Osteoblast (primary cell): ENCODE measurements at regions not wholly inside any gene's neighbourhood (a gene's known extent, or its start where the extent isn't known, plus 50 kb on each side); places are given as distances from the start of the nearest gene placed in this dataset.

ENCODE experiments used
- DNase-seq: peaks from one replicate; pipeline ENCODE4 v3.0.0; 2011; ENCODE audit warnings: low spot score, mixed read lengths; ENCODE audit not compliant: insufficient read length; ENCODE audit errors: missing footprints
- H2AFZ ChIP-seq: 2 replicates; pipeline ENCODE4 v1.6.0; 2011; ENCODE audit warnings: mild to moderate bottlenecking, low read length
- H3K27ac ChIP-seq: 2 replicates; pipeline ENCODE4 v1.5.1; 2011; ENCODE audit warnings: mild to moderate bottlenecking, low read depth, low read length, moderate library complexity
- H3K27me3 ChIP-seq: 2 replicates; pipeline ENCODE4 v1.6.0; 2012; ENCODE audit warnings: mild to moderate bottlenecking, control low read depth, inconsistent platforms, low read length, moderate library complexity; ENCODE audit not compliant: insufficient read depth
- H3K36me3 ChIP-seq: 2 replicates; pipeline ENCODE4 v1.5.1; 2011; ENCODE audit warnings: mild to moderate bottlenecking, low read length, control low read depth, moderate library complexity; ENCODE audit not compliant: insufficient read depth
- H3K4me1 ChIP-seq: 2 replicates; pipeline ENCODE4 v1.5.1; 2011; ENCODE audit warnings: mild to moderate bottlenecking, low read length, control low read depth, moderate library complexity; ENCODE audit not compliant: insufficient read depth
- H3K4me2 ChIP-seq: 2 replicates; pipeline ENCODE4 v1.6.0; 2011; ENCODE audit warnings: mild to moderate bottlenecking, low read length; ENCODE audit not compliant: insufficient read depth
- H3K4me3 ChIP-seq: fragments of 200-600 bp; sonication (generic); 3 replicates; pipeline ENCODE4 v1.5.1; 2012; ENCODE audit warnings: mild to moderate bottlenecking, low read length, inconsistent platforms; ENCODE audit not compliant: insufficient read depth
- H3K79me2 ChIP-seq: 2 replicates; pipeline ENCODE4 v1.6.0; 2012; ENCODE audit warnings: mild to moderate bottlenecking, low read length, control low read depth, inconsistent platforms; ENCODE audit not compliant: insufficient read depth
- H3K9me3 ChIP-seq: 2 replicates; pipeline ENCODE4 v1.5.1; 2011; ENCODE audit warnings: low read depth, low read length, control low read depth
- H4K20me1 ChIP-seq: 2 replicates; pipeline ENCODE4 v1.6.0; 2012; ENCODE audit warnings: mild to moderate bottlenecking, low read length, control low read depth; ENCODE audit not compliant: insufficient read depth
- TF ChIP-seq, protein P1 (sequence below): IDR thresholded peaks from 2 replicates; pipeline ENCODE4 v1.5.1; 2011; ENCODE audit warnings: mild to moderate bottlenecking, low read depth, low read length, moderate library complexity; ENCODE audit errors: extremely low read depth

DNA sequence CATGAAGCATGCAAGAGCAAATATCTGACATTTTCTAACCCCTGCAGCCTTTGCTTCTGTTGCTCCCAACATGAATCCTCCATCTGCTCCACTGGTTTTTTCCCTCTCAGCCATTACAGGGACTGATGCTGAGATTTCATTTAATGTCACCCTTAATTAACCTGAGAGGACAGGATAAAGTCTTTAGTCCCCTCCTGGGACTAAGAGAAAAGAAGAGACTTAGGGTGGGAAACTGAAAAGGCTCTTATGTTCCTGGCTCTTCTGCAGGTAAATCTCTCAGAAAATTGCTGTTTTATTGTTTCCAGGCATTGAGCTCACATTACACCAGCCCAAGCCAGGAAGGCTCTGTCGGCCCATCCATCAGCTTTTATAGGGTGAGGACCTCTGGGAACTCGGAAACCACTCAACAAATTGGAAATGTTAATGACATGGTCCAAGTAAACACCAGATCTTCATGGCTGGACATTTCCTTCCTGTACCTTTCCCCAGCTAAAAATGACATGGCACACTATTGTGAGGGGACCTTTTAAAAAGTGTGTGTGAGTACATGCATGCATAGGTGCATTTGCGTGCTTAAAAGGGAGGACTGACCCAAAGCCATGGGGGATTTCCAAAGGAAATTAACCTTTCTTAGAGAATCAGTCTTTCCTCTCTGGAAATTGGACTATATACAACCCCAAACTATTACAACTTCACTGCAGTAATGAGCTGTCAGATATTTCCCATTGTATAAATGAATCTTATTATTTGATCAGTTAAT, 408.1 kb upstream of the TMTC1 start:
- H3K4me3 ChIP-seq = no peak overlapping the region

DNA sequence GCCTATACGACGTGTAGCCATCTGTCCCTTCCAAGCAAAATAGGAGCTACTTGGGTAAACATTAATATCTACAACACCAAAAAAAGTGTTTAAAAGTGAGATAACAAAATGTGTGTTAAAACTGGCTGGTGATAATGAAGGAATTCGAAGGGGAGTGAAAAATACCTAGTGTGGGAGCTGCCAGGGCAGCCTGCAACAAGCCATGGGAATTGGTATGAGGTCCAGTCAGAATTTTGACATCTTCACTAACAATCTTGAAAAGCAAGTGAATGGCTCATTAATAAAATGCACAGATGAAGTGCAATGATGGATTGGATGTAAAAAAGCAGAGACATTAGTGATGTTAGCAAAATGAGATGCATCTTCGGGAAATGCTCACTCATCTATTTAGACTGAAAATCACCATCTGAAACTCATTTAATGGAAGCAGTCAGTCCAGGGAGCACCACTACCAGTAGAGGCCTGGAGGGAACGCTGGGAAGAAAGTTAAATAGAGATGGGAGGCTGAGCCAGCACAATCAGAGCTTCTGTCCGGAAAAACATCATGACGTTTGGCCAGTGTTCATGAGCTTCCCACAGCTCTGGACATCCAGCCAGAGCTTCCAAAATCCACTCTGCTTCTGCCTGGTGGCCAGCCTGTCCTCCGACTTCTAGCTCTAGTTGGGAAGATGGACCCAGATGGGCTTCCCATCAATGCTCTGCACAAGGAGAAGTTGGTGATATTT, 405.0 kb upstream of the TMTC1 start:
- H3K79me2 ChIP-seq = no peaks in the 10 kb centered on the region
- no peak overlapping the region for H3K27ac ChIP-seq
- peaks cover 13% of the 10 kb centered on the region for H3K27me3 ChIP-seq
- no peak overlapping the region for H3K4me3 ChIP-seq
- H3K4me1 ChIP-seq = no peaks in the 10 kb centered on the region
- no peak for DNase-seq
- H4K20me1 ChIP-seq = no peaks in the 10 kb centered on the region
- H3K4me2 ChIP-seq = no peak overlapping the region
- TF ChIP-seq, protein P1, sequence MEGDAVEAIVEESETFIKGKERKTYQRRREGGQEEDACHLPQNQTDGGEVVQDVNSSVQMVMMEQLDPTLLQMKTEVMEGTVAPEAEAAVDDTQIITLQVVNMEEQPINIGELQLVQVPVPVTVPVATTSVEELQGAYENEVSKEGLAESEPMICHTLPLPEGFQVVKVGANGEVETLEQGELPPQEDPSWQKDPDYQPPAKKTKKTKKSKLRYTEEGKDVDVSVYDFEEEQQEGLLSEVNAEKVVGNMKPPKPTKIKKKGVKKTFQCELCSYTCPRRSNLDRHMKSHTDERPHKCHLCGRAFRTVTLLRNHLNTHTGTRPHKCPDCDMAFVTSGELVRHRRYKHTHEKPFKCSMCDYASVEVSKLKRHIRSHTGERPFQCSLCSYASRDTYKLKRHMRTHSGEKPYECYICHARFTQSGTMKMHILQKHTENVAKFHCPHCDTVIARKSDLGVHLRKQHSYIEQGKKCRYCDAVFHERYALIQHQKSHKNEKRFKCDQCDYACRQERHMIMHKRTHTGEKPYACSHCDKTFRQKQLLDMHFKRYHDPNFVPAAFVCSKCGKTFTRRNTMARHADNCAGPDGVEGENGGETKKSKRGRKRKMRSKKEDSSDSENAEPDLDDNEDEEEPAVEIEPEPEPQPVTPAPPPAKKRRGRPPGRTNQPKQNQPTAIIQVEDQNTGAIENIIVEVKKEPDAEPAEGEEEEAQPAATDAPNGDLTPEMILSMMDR = no peak
- no peak overlapping the region for H2AFZ ChIP-seq
- H3K36me3 ChIP-seq = no peaks in the 10 kb centered on the region
- H3K9me3 ChIP-seq = no peaks in the 10 kb centered on the region

More for the DNA sequence above, 408.1 kb upstream of the TMTC1 start:
- no peaks in the 10 kb centered on the region for H3K79me2 ChIP-seq
- no peaks in the 10 kb centered on the region for H3K36me3 ChIP-seq
- H3K27ac ChIP-seq = no peak overlapping the region
- no peak for DNase-seq
- H3K4me2 ChIP-seq = no peak overlapping the region
- peaks cover 13% of the 10 kb centered on the region for H3K27me3 ChIP-seq
- no peaks in the 10 kb centered on the region for H3K9me3 ChIP-seq
- TF ChIP-seq, protein P1 = no peak
- H4K20me1 ChIP-seq = no peaks in the 10 kb centered on the region
- no peaks in the 10 kb centered on the region for H3K4me1 ChIP-seq
- no peak overlapping the region for H2AFZ ChIP-seq

DNA sequence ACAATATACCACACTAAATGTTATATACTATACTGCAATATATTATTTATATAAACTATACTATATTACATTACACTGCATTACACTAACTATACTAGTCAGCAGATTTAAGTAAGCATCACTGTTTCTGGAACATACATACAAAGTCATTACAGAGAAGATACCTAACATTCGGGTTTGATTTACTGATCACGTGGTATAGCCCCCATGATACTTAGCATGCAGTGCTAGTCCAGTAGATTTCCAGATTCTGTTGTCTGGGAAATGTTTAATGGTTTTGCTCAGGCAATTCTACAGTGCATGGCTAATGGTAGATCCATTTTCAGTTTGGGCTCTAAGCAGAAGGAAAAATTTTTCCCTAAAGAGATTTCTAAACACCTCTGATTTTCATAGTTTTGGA, 403.7 kb upstream of the TMTC1 start:
- TF ChIP-seq, protein P1 = no peak
- Histone ChIP-seq H3K79me2 (no peaks in the 10 kb centered on the region), H3K9me3 (no peaks in the 10 kb centered on the region), H3K27me3 (peaks cover 13% of the 10 kb centered on the region), H3K4me1 (no peaks in the 10 kb centered on the region), H2AFZ (no peak overlapping the region), H3K4me3 (no peak overlapping the region), H3K36me3 (no peaks in the 10 kb centered on the region), H3K27ac (no peak overlapping the region), H4K20me1 (no peaks in the 10 kb centered on the region), H3K4me2 (no peak overlapping the region)
- no peak for DNase-seq

DNA sequence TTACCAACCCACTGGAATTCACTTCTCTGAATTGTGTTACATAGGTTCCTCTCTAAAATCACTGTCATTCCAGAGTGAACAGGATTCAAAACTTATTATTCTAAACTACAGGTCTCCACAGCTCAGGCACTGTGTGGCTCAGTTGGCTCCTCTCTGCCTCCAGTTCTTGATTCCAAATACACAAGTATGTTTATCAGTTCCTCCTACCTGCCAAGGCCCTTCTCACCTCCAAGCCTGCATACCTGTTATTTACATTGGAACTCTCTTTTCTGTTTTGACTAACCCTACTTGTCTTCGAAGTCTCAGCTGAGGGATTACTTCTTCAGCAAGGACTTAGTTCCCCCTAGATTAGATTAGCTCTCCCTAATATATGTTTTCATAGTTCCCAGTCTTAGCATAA, 397.6 kb upstream of the TMTC1 start:
- Histone ChIP-seq H4K20me1 (no peaks in the 10 kb centered on the region), H3K9me3 (no peaks in the 10 kb centered on the region), H3K27me3 (no peaks in the 10 kb centered on the region), H3K36me3 (no peaks in the 10 kb centered on the region), H3K4me2 (no peak overlapping the region), H3K79me2 (no peaks in the 10 kb centered on the region), H3K4me3 (no peak overlapping the region), H3K4me1 (no peaks in the 10 kb centered on the region), H3K27ac (no peak overlapping the region), H2AFZ (no peak overlapping the region)
- DNase-seq = no peak
- TF ChIP-seq, protein P1 = no peak
